ENCODE measurements at regions not wholly inside any gene's neighbourhood (a gene's known extent, or its start where the extent isn't known, plus 50 kb on each side); places are given as distances from the start of the nearest gene placed in this dataset.

GRCh38 chr5:102077920-102078319 lies 218.2 kb downstream of the SLCO4C1 start:
- H3K4me1 ChIP-seq (ENCODE audit: insufficient read depth, low read length) = no peaks in the 10 kb centered on the region
- ChIA-PET CTCF (no interaction called here), POLR2A (ENCODE audit: unreplicated experiment) (no interaction called here)
- DNase-seq = no peak
- no peak overlapping the region for H3K4me2 ChIP-seq (ENCODE audit: low read length)
- no peak overlapping the region for H2AFZ ChIP-seq (ENCODE audit: low read length)
- no peak for ATAC-seq
- BruUV-seq (replicated peaks) = no TSS peak
- TF ChIP-seq EZH2 (IDR thresholded peaks at IDR 0.05; ENCODE audit: low read length, unreplicated experiment) (no peak), EZH2phosphoT487 (IDR thresholded peaks at IDR 0.05; ENCODE audit: borderline replicate concordance, low read length) (no peak)
- TF ChIP-seq, protein P1, sequence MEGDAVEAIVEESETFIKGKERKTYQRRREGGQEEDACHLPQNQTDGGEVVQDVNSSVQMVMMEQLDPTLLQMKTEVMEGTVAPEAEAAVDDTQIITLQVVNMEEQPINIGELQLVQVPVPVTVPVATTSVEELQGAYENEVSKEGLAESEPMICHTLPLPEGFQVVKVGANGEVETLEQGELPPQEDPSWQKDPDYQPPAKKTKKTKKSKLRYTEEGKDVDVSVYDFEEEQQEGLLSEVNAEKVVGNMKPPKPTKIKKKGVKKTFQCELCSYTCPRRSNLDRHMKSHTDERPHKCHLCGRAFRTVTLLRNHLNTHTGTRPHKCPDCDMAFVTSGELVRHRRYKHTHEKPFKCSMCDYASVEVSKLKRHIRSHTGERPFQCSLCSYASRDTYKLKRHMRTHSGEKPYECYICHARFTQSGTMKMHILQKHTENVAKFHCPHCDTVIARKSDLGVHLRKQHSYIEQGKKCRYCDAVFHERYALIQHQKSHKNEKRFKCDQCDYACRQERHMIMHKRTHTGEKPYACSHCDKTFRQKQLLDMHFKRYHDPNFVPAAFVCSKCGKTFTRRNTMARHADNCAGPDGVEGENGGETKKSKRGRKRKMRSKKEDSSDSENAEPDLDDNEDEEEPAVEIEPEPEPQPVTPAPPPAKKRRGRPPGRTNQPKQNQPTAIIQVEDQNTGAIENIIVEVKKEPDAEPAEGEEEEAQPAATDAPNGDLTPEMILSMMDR (conservative IDR thresholded peaks at IDR 0.05; ENCODE audit: low read depth, low read length) = no peak
- no peaks in the 10 kb centered on the region for H3K27me3 ChIP-seq (ENCODE audit: low read length)
- intact Hi-C loops (cut with micrococcal nuclease) = no loop called here
- H3K9ac ChIP-seq (ENCODE audit: low read length) = no peak overlapping the region
- H3K27ac ChIP-seq (ENCODE audit: low read length) = no peak overlapping the region
- H3K9me3 ChIP-seq (ENCODE audit: low read length) = no peaks in the 10 kb centered on the region
- no peaks in the 10 kb centered on the region for H3K36me3 ChIP-seq (ENCODE audit: low read depth, low read length)
- H4K20me1 ChIP-seq (ENCODE audit: low read length) = no peaks in the 10 kb centered on the region
- H3K79me2 ChIP-seq (ENCODE audit: low read length) = no peaks in the 10 kb centered on the region
- H3F3A ChIP-seq (ENCODE audit: low read length, unreplicated experiment) = no peaks in the 10 kb centered on the region
- no peaks in the 10 kb centered on the region for H3K9me2 ChIP-seq (replicated peaks; ENCODE audit: low read length)
- H3K4me3 ChIP-seq (ENCODE audit: low read length) = no peak overlapping the region

DNA sequence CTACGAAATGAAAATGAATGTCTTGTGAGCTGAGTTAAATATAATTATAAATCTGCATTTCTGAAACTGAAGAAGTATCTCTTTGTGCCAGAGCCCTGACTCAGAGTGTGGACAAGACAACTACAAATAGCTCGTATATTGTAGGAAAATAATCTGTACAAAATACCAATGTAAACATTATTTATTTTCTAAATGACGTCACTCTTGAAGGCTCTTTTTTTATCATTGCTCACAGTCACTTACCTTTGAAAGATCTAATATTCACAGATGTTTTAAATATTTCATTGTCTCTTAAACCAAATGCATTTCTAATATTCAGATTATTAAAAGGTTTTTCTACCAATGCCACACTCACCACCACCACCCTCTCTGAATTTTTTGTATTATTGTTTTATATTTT lies 226.1 kb downstream of the SLCO4C1 start:
- no TSS peak for BruUV-seq (replicated peaks)
- no peak overlapping the region for H3K9ac ChIP-seq (ENCODE audit: low read length)
- no peaks in the 10 kb centered on the region for H3K79me2 ChIP-seq (ENCODE audit: low read length)
- intact Hi-C loops (cut with micrococcal nuclease) = no loop called here
- H3K9me2 ChIP-seq (replicated peaks; ENCODE audit: low read length) = no peaks in the 10 kb centered on the region
- ChIA-PET CTCF (no interaction called here), POLR2A (ENCODE audit: unreplicated experiment) (no interaction called here)
- H4K20me1 ChIP-seq (ENCODE audit: low read length) = no peaks in the 10 kb centered on the region
- H3K4me2 ChIP-seq (ENCODE audit: low read length) = no peak overlapping the region
- no peak for DNase-seq
- TF ChIP-seq, protein P1 (conservative IDR thresholded peaks at IDR 0.05; ENCODE audit: low read depth, low read length) = no peak
- no peak for TF ChIP-seq EZH2phosphoT487 (IDR thresholded peaks at IDR 0.05; ENCODE audit: borderline replicate concordance, low read length)
- H3K4me3 ChIP-seq (ENCODE audit: low read length) = no peak overlapping the region
- H2AFZ ChIP-seq (ENCODE audit: low read length) = no peak overlapping the region
- no peaks in the 10 kb centered on the region for H3K4me1 ChIP-seq (ENCODE audit: insufficient read depth, low read length)
- H3K36me3 ChIP-seq (ENCODE audit: low read depth, low read length) = no peaks in the 10 kb centered on the region
- ATAC-seq = no peak
- H3F3A ChIP-seq (ENCODE audit: low read length, unreplicated experiment) = no peaks in the 10 kb centered on the region
- H3K27me3 ChIP-seq (ENCODE audit: low read length) = peaks cover 8% of the 10 kb centered on the region
- H3K27ac ChIP-seq (ENCODE audit: low read length) = no peak overlapping the region
- no peaks in the 10 kb centered on the region for H3K9me3 ChIP-seq (ENCODE audit: low read length)

DNA sequence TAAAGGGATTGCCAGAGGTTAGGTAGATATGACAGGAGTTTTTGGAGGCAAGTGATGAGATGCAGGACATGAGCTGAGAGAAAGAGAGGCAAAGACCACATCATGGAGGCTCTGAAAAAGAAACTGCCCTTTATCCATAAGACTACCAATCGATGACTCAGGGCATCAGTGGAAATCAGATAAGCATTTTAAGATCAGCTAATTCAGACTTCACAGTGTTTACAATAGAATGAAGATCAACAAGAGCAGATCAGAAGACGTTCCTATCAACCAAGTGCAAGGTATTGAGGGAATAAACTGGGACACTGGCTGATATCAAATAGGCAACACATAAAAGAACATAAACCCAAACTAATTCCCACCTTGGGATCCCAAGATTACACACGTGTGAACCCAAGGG lies 227.2 kb downstream of the SLCO4C1 start:
- DNase-seq (no peak), ATAC-seq (no peak)
- Histone ChIP-seq H3K27me3 (ENCODE audit: low read length) (peaks cover 8% of the 10 kb centered on the region), H3K79me2 (ENCODE audit: low read length) (no peaks in the 10 kb centered on the region), H3K9me3 (ENCODE audit: low read length) (no peaks in the 10 kb centered on the region), H3K36me3 (ENCODE audit: low read depth, low read length) (no peaks in the 10 kb centered on the region), H3F3A (ENCODE audit: low read length, unreplicated experiment) (no peaks in the 10 kb centered on the region), H4K20me1 (ENCODE audit: low read length) (no peaks in the 10 kb centered on the region), H3K9ac (ENCODE audit: low read length) (no peak overlapping the region), H3K4me1 (ENCODE audit: insufficient read depth, low read length) (no peaks in the 10 kb centered on the region), H3K4me2 (ENCODE audit: low read length) (no peak overlapping the region), H3K4me3 (ENCODE audit: low read length) (no peak overlapping the region), H3K27ac (ENCODE audit: low read length) (no peak overlapping the region), H2AFZ (ENCODE audit: low read length) (no peak overlapping the region), H3K9me2 (replicated peaks; ENCODE audit: low read length) (no peaks in the 10 kb centered on the region)
- CTCF ChIA-PET = no interaction called here
- POLR2A ChIA-PET (ENCODE audit: unreplicated experiment) = no interaction called here
- TF ChIP-seq EZH2 (IDR thresholded peaks at IDR 0.05; ENCODE audit: low read length, unreplicated experiment) = no peak
- TF ChIP-seq, protein P1 (conservative IDR thresholded peaks at IDR 0.05; ENCODE audit: low read depth, low read length) = no peak
- TF ChIP-seq EZH2phosphoT487 (IDR thresholded peaks at IDR 0.05; ENCODE audit: borderline replicate concordance, low read length) = no peak
- intact Hi-C loops (cut with micrococcal nuclease) = no loop called here
- BruUV-seq (replicated peaks) = no TSS peak

Measured in PC-3 (cell line).